ENCODE measurements at regions not wholly inside any gene's neighbourhood (a gene's known extent, or its start where the extent isn't known, plus 50 kb on each side); places are given as distances from the start of the nearest gene placed in this dataset.

GRCh38 chr3:140830391-140830790, 111.2 kb upstream of the SLC25A36 start:
- Mint-ChIP-seq H3K9me3 (peaks cover 3% of the 10 kb centered on the region), H3K36me3 (no peaks in the 10 kb centered on the region), H3K4me3 (no peak overlapping the region), H3K27me3 (ENCODE audit: low read depth) (peaks cover 10% of the 10 kb centered on the region), H3K27ac (no peak overlapping the region), H3K4me1 (no peaks in the 10 kb centered on the region)
- no peak for TF ChIP-seq CTCF (IDR thresholded peaks at IDR 0.05; ENCODE audit: unreplicated experiment)
- DNase-seq (ENCODE audit: low spot score in 2 of 2, unreplicated experiment in 2 of 2) = no peak

DNA sequence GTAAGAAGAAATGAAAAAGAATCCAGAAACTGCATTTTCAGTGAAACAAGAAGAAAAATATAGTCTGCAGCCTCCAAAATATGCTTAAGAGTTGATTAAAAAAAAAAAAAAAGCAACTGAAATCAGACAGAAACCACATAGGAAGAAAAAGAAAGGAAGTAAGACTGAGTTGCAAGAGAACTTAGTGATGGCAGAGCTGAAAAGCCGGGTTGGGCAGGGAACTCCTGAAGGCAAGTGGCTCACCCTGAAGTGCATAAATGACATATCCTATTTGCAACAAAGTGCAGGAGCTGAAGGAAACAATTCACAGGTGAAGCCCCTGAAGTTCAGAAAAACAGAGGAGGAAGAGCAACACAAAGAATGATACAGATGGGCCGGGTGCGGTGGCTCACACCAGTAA, 108.8 kb upstream of the SLC25A36 start:
- DNase-seq (ENCODE audit: low spot score in 2 of 2, unreplicated experiment in 2 of 2) = no peak
- H3K36me3 Mint-ChIP-seq = no peaks in the 10 kb centered on the region
- H3K4me1 Mint-ChIP-seq = no peaks in the 10 kb centered on the region
- peaks cover 9% of the 10 kb centered on the region for H3K27me3 Mint-ChIP-seq (ENCODE audit: low read depth)
- H3K4me3 Mint-ChIP-seq = no peak overlapping the region
- TF ChIP-seq CTCF (IDR thresholded peaks at IDR 0.05; ENCODE audit: unreplicated experiment) = no peak
- peaks cover 3% of the 10 kb centered on the region for H3K9me3 Mint-ChIP-seq
- no peak overlapping the region for H3K27ac Mint-ChIP-seq

- Mint-ChIP-seq H3K27ac (no peak overlapping the region), H3K36me3 (no peaks in the 10 kb centered on the region), H3K9me3 (peaks cover 3% of the 10 kb centered on the region), H3K4me3 (no peak overlapping the region), H3K4me1 (no peaks in the 10 kb centered on the region), H3K27me3 (ENCODE audit: low read depth) (peaks cover 11% of the 10 kb centered on the region)
- no peak for TF ChIP-seq CTCF (IDR thresholded peaks at IDR 0.05; ENCODE audit: unreplicated experiment)
- no peak for DNase-seq (ENCODE audit: low spot score in 2 of 2, unreplicated experiment in 2 of 2)
Observed at GRCh38 chr3:140834266-140835037, 107.2 kb upstream of the SLC25A36 start.

GRCh38 chr3:140842984-140843649, 98.5 kb upstream of the SLC25A36 start:
- DNase-seq (ENCODE audit: low spot score in 2 of 2, unreplicated experiment in 2 of 2) = no peak
- Mint-ChIP-seq H3K9me3 (no peaks in the 10 kb centered on the region), H3K27ac (no peak overlapping the region), H3K4me1 (no peaks in the 10 kb centered on the region), H3K27me3 (ENCODE audit: low read depth) (peaks cover 34% of the 10 kb centered on the region), H3K36me3 (no peaks in the 10 kb centered on the region), H3K4me3 (no peak overlapping the region)
- TF ChIP-seq CTCF (IDR thresholded peaks at IDR 0.05; ENCODE audit: unreplicated experiment) = no peak

GRCh38 chr3:140843656-140844055, 98.0 kb upstream of the SLC25A36 start:
- no peak for DNase-seq (ENCODE audit: low spot score in 2 of 2, unreplicated experiment in 2 of 2)
- Mint-ChIP-seq H3K9me3 (no peaks in the 10 kb centered on the region), H3K27ac (no peak overlapping the region), H3K4me1 (no peaks in the 10 kb centered on the region), H3K36me3 (no peaks in the 10 kb centered on the region), H3K27me3 (ENCODE audit: low read depth) (peaks cover 36% of the 10 kb centered on the region), H3K4me3 (no peak overlapping the region)
- TF ChIP-seq CTCF (IDR thresholded peaks at IDR 0.05; ENCODE audit: unreplicated experiment) = no peak

Data from mesothelial cell of epicardium (in vitro differentiated cells).